Activated naive CD4-positive, alpha-beta T cell treated with anti-CD3 and anti-CD28 coated beads, Interleukin-2, amount 50 U/mL, for 24 hours (primary cell): ENCODE measurements at regions not wholly inside any gene's neighbourhood (a gene's known extent, or its start where the extent isn't known, plus 50 kb on each side); places are given as distances from the start of the nearest gene placed in this dataset.

ENCODE experiments used
- H3K27ac Mint-ChIP-seq: one replicate; pipeline ENCODE4 v1.8.0; 2021; ENCODE audit warnings: mild to moderate bottlenecking, mixed read lengths
- H3K27me3 Mint-ChIP-seq: one replicate; pipeline ENCODE4 v1.8.0; 2021; ENCODE audit warnings: mixed read lengths
- H3K36me3 Mint-ChIP-seq: one replicate; pipeline ENCODE4 v1.8.0; 2021; ENCODE audit warnings: mixed read lengths
- H3K4me1 Mint-ChIP-seq: one replicate; pipeline ENCODE4 v1.8.0; 2021; ENCODE audit warnings: mixed read lengths
- H3K4me3 Mint-ChIP-seq: one replicate; pipeline ENCODE4 v1.8.0; 2021; ENCODE audit warnings: mild to moderate bottlenecking, mixed read lengths
- H3K9me3 Mint-ChIP-seq: one replicate; pipeline ENCODE4 v1.8.0; 2021; ENCODE audit warnings: mixed read lengths

DNA sequence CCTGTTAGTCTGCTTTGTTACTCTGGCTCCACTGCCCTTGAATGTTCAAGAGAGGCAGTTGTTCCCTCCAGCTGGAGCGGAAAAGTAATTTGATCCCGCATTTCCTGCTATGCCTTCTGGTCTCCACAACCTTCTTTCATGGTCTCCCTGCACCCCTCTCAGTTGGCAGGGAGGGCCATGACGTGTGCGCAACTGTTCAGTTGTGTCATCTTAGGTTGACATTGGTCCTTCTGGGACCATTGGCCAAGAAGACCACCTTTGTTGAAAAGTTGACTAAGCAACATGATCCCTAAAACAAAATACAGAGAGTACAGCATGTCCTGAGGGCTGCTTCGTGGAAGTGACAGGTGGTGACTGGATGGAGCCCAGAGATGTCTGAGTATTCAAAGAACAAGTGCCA lies 192.5 kb upstream of the TUT7 start:
- no peaks in the 10 kb centered on the region for H3K36me3 Mint-ChIP-seq
- no peak overlapping the region for H3K27ac Mint-ChIP-seq
- H3K4me3 Mint-ChIP-seq: no peak overlapping the region
- H3K9me3 Mint-ChIP-seq: no peaks in the 10 kb centered on the region
- no peaks in the 10 kb centered on the region for H3K4me1 Mint-ChIP-seq
- peaks cover 6% of the 10 kb centered on the region for H3K27me3 Mint-ChIP-seq

DNA sequence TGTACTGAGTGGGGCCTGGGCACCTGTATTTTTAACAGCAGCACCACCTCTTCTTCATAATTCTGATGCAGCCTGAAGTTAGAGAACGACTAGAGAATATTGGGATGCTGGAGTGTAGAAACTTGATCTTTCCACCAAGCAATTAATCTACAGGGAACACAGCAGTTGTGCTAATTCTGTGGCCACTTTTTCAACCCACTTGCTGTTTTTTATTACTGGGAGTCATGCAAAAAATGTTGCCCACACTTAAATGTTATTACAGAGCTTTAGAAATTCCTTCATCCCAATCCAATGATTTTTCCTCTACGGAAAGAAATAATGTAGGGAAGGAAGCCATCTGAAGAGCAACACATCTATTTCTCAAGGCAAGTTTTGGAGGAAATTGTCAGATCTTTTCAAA lies 190.9 kb upstream of the TUT7 start:
- H3K27ac Mint-ChIP-seq: no peak overlapping the region
- no peaks in the 10 kb centered on the region for H3K36me3 Mint-ChIP-seq
- peaks cover 5% of the 10 kb centered on the region for H3K27me3 Mint-ChIP-seq
- no peak overlapping the region for H3K4me3 Mint-ChIP-seq
- H3K4me1 Mint-ChIP-seq: no peaks in the 10 kb centered on the region
- no peaks in the 10 kb centered on the region for H3K9me3 Mint-ChIP-seq

DNA sequence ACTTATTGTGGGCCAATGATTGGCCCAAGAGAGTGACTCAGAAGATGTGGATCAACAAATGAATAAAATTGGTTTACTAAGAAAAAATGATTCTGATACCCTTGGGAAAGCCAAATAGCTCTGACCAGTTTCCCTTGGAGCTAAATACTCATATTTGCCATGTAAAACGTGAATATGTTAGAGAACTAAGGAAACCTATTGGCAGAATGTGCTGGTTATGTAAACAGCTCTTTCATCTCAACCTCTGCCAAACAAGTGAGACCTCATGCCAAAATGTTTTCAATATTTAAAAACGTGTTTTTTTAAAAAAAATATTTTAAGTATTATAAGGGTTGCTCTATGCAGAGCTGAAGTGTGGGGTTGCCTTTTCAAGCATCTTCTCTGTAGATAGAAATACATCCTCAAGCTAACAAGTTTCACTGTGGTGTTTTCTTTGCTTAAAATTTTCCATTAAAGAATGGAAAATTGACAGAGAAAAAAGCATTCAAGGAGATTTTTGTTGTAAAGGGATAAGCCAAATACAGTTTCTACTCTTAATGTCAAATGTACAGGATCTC lies 186.9 kb upstream of the TUT7 start:
- Mint-ChIP-seq H3K9me3 (peaks cover 4% of the 10 kb centered on the region), H3K27me3 (peaks cover 3% of the 10 kb centered on the region), H3K4me3 (no peak overlapping the region), H3K36me3 (no peaks in the 10 kb centered on the region), H3K27ac (no peak overlapping the region), H3K4me1 (no peaks in the 10 kb centered on the region)

DNA sequence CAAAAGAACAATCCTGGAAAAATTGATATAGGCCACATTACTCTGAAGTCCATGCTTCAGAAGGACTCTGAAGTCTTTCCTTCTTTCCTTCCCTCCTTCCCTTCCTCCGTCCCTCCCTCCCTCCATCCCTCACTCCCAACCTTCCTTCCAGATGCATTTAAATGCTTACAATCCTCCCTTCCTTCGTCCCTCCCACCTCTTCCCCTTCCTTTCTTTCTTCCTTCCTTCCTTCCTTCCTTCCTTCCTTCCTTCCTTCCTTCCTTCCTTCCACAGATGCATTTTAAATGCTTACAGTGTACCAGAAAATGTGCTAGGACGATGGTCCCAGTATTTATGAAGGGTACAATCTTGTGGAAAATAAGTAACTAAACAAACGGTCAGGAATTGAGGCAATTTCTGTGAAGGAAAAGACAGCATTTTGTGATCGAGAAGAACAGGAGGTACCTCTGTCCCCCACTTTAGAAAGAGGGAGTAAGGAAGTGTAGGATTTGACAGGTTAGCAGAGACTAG lies 181.3 kb upstream of the TUT7 start:
- Mint-ChIP-seq H3K36me3 (no peaks in the 10 kb centered on the region), H3K9me3 (peaks cover 4% of the 10 kb centered on the region), H3K4me3 (no peak overlapping the region), H3K27me3 (peaks cover 6% of the 10 kb centered on the region), H3K4me1 (no peaks in the 10 kb centered on the region), H3K27ac (no peak overlapping the region)

DNA sequence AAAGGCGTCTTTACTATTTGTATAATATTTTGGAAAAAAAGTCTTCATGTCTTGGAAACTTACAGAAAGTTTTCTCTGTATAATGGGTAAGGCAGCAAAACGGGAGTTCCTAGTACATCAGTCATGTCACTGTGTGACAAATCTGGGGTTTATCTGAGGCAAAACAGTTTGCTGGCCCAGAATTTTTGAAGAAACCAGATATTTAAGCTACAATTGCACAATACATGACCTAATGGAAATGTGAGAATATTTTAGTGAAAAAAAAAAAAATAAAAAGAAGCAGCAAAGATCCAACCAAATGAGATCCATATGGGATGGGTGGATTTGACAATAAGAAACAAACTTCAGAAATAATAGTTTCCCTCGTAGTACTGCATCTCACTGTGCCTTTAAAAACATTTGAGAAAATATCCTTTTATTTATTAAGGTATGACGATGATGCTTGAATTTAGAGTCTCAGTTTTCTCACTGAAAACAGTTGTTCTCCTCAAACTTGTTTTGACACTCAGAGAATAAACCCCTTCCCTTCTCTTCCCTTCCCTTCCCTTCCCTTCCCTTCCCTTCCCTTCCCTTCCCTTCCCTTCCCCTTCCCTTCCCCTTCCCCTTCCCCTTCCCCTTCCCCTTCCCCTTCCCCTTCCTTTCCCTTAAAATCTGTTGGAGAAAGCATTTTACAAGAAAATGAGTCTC lies 180.5 kb upstream of the TUT7 start:
- no peaks in the 10 kb centered on the region for H3K4me1 Mint-ChIP-seq
- H3K4me3 Mint-ChIP-seq: no peak overlapping the region
- H3K27ac Mint-ChIP-seq: no peak overlapping the region
- peaks cover 8% of the 10 kb centered on the region for H3K27me3 Mint-ChIP-seq
- H3K9me3 Mint-ChIP-seq: peaks cover 4% of the 10 kb centered on the region
- no peaks in the 10 kb centered on the region for H3K36me3 Mint-ChIP-seq

DNA sequence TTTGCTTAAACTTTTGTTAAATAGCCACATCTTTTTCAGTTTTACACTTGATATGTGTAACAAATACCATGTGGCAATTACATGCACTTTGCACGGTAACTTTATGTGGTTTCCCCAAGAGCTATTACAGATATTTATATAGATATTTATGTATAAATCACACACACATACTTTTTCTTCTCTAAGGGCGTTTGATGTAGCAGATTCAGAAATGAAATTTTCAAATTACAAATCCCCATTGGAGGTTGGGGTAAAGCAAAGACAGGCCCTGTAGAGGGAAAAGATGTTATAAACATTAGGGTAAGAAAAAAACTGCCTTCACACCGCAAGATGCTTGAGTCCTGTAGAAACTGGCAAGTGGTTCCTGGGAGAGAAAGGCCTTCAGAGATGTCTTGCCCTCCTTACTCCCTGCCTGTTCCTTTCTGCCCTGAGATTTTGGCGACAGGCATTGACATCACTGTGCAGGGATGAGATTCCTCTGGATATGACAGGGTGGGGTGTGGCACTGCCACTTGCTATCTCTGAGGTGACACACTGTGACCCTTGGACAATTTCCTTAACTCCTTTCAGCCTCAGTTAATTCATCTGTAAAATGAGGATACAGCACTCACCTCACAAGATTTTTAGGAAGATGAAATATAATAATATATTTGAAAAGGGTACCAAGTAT lies 177.9 kb upstream of the TUT7 start:
- no peaks in the 10 kb centered on the region for H3K4me1 Mint-ChIP-seq
- H3K27me3 Mint-ChIP-seq: peaks cover 16% of the 10 kb centered on the region
- peaks cover 4% of the 10 kb centered on the region for H3K9me3 Mint-ChIP-seq
- no peak overlapping the region for H3K27ac Mint-ChIP-seq
- no peaks in the 10 kb centered on the region for H3K36me3 Mint-ChIP-seq
- no peak overlapping the region for H3K4me3 Mint-ChIP-seq

DNA sequence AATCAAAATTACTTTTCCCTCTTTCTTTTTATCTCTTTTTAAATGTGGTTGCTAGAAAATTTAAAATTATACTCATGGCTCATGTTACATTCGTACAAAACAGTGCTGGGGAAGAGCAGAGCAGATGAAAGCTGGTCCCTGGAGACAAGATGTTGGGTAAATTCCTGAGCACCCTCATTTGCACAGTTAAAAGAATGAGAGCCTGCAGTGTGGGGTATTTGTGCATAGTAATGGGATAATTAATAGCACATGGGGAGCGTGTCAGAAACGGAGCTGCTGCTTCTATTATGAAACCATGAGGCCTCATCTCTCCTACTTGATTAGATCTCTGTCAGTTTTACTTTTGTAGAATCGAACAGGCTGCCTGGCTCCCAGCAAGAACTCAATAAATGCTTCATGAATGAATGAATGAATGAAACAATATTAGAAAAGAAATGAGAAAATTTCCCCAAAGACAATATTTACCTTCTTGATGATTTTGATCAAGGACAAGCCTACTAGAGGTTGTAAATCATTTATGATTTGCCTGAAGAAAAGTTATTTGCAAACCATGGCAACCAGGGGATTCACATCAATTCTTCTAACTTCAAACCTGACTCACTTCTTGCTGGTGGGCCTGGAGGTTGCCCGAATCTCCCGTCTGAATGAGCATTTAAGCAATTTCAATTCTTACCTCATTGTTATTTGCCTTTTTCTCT lies 177.2 kb upstream of the TUT7 start:
- H3K9me3 Mint-ChIP-seq: peaks cover 3% of the 10 kb centered on the region
- no peaks in the 10 kb centered on the region for H3K4me1 Mint-ChIP-seq
- peaks cover 18% of the 10 kb centered on the region for H3K27me3 Mint-ChIP-seq
- H3K4me3 Mint-ChIP-seq: no peak overlapping the region
- H3K36me3 Mint-ChIP-seq: no peaks in the 10 kb centered on the region
- H3K27ac Mint-ChIP-seq: no peak overlapping the region

DNA sequence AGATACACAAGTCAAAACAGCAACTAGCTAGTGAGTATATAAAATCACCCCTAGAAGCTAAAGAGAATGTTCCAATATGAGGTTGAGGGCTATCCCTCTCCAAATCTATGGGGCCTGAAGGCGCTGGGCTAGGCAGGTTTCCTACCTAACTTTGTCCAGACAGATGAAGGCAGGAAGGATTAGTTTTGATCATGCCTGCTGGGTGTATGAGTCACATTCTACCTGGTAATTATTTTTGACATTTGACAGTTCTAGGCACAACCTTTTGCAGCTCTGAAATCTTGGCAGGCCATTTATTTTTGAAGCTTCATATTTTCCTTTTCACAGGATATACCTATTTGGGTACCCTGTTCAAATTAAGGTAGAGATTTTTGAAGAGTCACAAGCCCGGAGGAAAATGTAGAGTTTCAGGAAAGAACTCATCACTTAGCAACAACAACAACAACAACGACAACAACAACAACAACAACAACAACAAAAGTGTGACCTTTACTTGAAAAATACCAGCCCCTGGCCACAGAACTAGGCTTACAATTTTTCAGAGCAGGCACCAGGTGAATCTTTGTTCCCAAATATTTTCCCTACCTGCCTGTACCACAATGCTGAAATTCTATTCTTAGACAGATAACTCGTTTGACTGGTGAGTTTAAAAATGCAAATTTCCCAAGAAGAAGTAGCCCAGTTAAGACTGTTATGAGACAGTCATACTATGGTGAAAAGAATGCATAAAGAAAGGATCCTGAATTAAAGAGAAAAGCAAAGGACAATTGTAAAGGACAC lies 175.5 kb upstream of the TUT7 start:
- H3K36me3 Mint-ChIP-seq: no peaks in the 10 kb centered on the region
- no peak overlapping the region for H3K4me3 Mint-ChIP-seq
- H3K4me1 Mint-ChIP-seq: no peaks in the 10 kb centered on the region
- H3K27ac Mint-ChIP-seq: no peak overlapping the region
- H3K27me3 Mint-ChIP-seq: peaks cover 19% of the 10 kb centered on the region
- H3K9me3 Mint-ChIP-seq: no peaks in the 10 kb centered on the region

DNA sequence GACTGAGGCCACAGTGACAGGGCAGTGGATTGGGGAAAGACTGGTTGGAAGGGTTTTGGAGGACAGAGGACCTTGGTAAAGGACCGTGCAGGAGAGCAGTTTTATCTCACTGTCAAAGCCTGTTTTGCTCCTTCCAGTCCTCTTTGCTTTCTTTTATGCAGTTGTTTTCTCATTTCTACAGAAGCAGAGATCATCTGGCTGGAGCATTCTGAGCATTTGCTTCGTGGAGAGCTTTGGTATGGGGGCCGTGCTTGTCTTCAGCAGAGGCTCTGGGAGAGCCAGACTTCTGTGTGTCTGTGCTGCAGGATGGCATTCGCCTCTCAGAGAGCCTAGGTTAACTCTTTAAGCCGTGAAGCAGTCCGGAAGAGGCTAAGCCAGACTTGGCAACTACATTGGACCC lies 171.8 kb upstream of the TUT7 start:
- Mint-ChIP-seq H3K9me3 (no peaks in the 10 kb centered on the region), H3K36me3 (no peaks in the 10 kb centered on the region), H3K27ac (no peak overlapping the region), H3K4me1 (no peaks in the 10 kb centered on the region), H3K27me3 (peaks cover 18% of the 10 kb centered on the region), H3K4me3 (no peak overlapping the region)

DNA sequence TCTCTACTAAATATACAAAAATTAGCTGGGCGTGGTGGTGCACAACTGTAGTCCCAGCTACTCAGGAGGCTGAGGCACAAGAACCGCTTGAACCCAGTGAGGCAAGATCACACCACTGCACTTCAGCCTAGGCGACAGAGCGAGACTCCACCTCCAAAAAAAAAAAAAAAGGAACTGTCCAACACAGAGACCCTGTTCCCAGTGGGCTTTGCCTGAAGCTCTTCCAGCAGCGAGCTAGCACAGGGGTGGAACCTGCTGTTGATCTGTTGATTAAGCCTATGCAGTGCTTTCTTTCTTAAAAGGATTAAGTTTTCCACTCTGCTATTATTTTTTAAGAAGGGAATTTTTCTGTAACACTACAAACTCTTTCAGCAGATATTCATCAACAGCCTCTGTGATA lies 171.0 kb upstream of the TUT7 start:
- no peak overlapping the region for H3K27ac Mint-ChIP-seq
- H3K36me3 Mint-ChIP-seq: no peaks in the 10 kb centered on the region
- no peak overlapping the region for H3K4me3 Mint-ChIP-seq
- H3K9me3 Mint-ChIP-seq: no peaks in the 10 kb centered on the region
- peaks cover 18% of the 10 kb centered on the region for H3K27me3 Mint-ChIP-seq
- no peaks in the 10 kb centered on the region for H3K4me1 Mint-ChIP-seq

DNA sequence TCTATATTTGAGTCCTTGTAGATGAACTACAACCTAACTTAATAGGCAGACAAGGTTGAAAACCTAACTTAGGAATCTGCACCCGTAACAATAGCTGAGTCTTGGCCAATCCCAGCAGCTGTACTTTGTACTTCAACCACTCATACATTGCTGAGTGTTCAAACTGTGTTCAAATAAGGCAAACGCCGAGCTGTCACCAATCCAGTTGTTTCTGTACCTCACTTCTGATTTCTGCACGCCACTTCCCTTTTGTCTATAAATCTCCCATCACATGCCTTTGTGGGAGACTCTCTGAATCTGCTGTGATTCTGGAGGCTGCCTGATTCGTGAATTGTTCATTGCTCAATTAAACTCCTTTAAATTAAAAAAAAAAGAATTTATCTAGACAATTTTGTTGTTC lies 167.8 kb upstream of the TUT7 start:
- no peak overlapping the region for H3K27ac Mint-ChIP-seq
- no peaks in the 10 kb centered on the region for H3K9me3 Mint-ChIP-seq
- H3K4me1 Mint-ChIP-seq: no peaks in the 10 kb centered on the region
- peaks cover 10% of the 10 kb centered on the region for H3K27me3 Mint-ChIP-seq
- no peak overlapping the region for H3K4me3 Mint-ChIP-seq
- H3K36me3 Mint-ChIP-seq: no peaks in the 10 kb centered on the region

DNA sequence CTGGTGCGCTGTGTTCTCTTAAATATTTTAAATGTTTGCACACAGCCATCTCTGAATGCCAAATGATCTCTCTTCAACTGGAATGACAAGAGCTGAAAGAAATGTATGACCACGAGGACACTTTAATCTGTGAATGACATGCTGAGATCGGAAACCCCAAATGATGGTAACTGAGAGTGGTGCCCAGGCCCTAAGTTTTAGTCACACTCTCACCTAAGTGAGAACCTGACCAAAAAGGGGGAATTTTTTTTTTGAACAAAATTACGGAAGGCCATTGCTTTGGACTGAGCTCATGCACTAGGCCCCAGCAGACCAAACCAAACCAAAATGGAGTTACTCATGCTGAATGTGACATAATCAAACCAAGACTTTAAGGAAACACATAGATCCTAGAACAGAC lies 167.1 kb upstream of the TUT7 start:
- peaks cover 8% of the 10 kb centered on the region for H3K27me3 Mint-ChIP-seq
- H3K4me1 Mint-ChIP-seq: no peaks in the 10 kb centered on the region
- no peak overlapping the region for H3K4me3 Mint-ChIP-seq
- no peak overlapping the region for H3K27ac Mint-ChIP-seq
- no peaks in the 10 kb centered on the region for H3K36me3 Mint-ChIP-seq
- H3K9me3 Mint-ChIP-seq: no peaks in the 10 kb centered on the region

DNA sequence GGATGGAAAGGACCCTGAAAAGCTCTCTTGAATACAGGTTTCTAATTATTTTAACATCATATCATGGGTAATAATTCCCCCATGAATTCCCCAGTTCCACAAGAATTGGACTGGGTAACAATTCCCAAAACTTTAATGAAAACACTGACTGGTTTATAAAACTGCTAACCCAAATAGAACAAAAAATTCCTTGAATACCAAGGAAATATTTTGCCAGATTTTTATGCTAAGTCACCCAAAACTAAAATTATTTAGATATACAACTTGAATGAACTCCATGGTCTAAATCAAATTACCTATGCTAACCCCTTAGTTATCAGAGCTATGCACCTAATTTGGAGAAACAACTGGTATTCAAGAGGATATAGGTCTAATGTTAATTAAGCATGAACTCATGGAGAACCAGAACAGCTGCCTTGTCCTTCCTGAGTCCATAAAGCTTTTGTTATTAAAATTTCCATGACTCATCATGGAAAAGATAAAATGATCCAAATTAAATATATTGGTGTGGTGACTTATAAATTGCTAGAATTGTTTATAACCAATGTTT lies 164.9 kb upstream of the TUT7 start:
- H3K9me3 Mint-ChIP-seq: no peaks in the 10 kb centered on the region
- no peak overlapping the region for H3K4me3 Mint-ChIP-seq
- peaks cover 3% of the 10 kb centered on the region for H3K27me3 Mint-ChIP-seq
- H3K27ac Mint-ChIP-seq: no peak overlapping the region
- H3K36me3 Mint-ChIP-seq: no peaks in the 10 kb centered on the region
- H3K4me1 Mint-ChIP-seq: no peaks in the 10 kb centered on the region

DNA sequence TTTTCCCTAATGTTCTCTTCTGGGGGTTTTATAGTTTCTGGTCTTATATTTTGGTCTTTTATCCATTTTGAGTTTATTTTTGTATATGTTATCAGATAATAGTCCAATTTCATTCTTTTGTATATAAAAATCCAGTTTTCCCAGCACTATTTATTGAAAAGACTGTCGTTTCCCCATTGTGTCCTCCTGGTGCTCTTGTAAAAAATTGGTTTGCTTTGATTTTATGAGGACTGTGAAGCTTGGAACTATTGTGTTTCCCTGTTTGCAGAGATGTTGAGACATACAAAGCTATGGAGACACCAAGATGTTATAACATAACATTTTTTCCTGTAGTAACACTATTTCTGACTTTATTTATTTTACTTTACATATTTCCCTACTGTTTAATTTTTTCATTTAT lies 163.3 kb upstream of the TUT7 start:
- no peaks in the 10 kb centered on the region for H3K9me3 Mint-ChIP-seq
- H3K4me1 Mint-ChIP-seq: no peaks in the 10 kb centered on the region
- H3K36me3 Mint-ChIP-seq: no peaks in the 10 kb centered on the region
- no peak overlapping the region for H3K4me3 Mint-ChIP-seq
- H3K27ac Mint-ChIP-seq: no peak overlapping the region
- H3K27me3 Mint-ChIP-seq: peaks cover 3% of the 10 kb centered on the region

DNA sequence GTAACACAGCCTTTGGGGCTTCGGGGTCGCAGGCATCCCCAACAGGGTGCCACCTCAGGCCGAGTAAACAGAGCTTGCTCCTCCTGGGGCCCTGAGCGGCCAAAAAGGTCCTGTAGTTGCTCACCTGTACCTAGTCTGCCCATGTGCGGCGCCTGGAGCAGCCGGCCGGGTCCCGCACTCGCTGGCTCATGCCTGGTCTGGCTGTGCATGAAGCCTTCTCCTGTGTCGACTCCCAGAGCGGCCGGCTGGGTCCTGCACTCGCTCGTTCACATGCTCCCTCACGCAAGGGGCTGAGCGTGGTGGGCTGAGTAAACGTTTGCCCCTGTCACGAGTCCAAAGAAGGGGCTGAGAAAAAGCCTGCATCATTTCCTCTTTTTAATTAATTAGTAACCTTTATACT lies 162.4 kb upstream of the TUT7 start:
- no peaks in the 10 kb centered on the region for H3K9me3 Mint-ChIP-seq

More for the DNA sequence above, 162.4 kb upstream of the TUT7 start:
- Mint-ChIP-seq H3K36me3 (no peaks in the 10 kb centered on the region), H3K4me1 (no peaks in the 10 kb centered on the region), H3K4me3 (no peak overlapping the region), H3K27me3 (peaks cover 3% of the 10 kb centered on the region), H3K27ac (no peak overlapping the region)
